Nephron (organoid): ENCODE measurements at regions not wholly inside any gene's neighbourhood (a gene's known extent, or its start where the extent isn't known, plus 50 kb on each side); places are given as distances from the start of the nearest gene placed in this dataset.

Experiments used
- H3K27ac Mint-ChIP-seq, 3 experiments: 2 replicates each; pipeline ENCODE4 v1.8.0; 2020; ENCODE audit warnings: mixed read lengths in 3 of 3, mild to moderate bottlenecking in 2 of 3, moderate library complexity in 1 of 3
- H3K27me3 Mint-ChIP-seq: 2 replicates; pipeline ENCODE4 v1.8.0; 2021; ENCODE audit warnings: low read depth, mild to moderate bottlenecking, moderate library complexity, mixed read lengths
- H3K36me3 Mint-ChIP-seq: 2 replicates; pipeline ENCODE4 v1.8.0; 2020; ENCODE audit warnings: low read depth, mixed read lengths
- H3K4me1 Mint-ChIP-seq: 2 replicates; pipeline ENCODE4 v1.8.0; 2020; ENCODE audit warnings: mixed read lengths
- H3K4me3 Mint-ChIP-seq, 3 experiments: 2 replicates each; pipeline ENCODE4 v1.8.0; 2020; ENCODE audit warnings: mild to moderate bottlenecking in 3 of 3, mixed read lengths in 3 of 3, moderate library complexity in 2 of 3
- H3K9me3 Mint-ChIP-seq: 2 replicates; pipeline ENCODE4 v1.8.0; 2020; ENCODE audit warnings: mixed read lengths
- TF ChIP-seq, protein P1 (sequence below), 3 experiments: fragments of 200-600 bp; sonication (generic); IDR thresholded peaks; one replicate each; pipeline ENCODE4 v1.5.0; 2021; ENCODE audit warnings: antibody characterized with exemption in 3 of 3; ENCODE audit not compliant: unreplicated experiment in 3 of 3

GRCh38 chr11:95363708-95364107 lies 132.7 kb upstream of the SESN3 start:
- H3K9me3 Mint-ChIP-seq, result no peaks in the 10 kb centered on the region
- H3K27ac Mint-ChIP-seq, result peak overlapping the region in 1 of 3 experiments; percentile 21
- H3K27me3 Mint-ChIP-seq, result no peaks in the 10 kb centered on the region
- H3K36me3 Mint-ChIP-seq, result no peaks in the 10 kb centered on the region
- peaks cover 45% of the 10 kb centered on the region for H3K4me1 Mint-ChIP-seq
- H3K4me3 Mint-ChIP-seq, result no peak overlapping the region
- TF ChIP-seq, protein P1, sequence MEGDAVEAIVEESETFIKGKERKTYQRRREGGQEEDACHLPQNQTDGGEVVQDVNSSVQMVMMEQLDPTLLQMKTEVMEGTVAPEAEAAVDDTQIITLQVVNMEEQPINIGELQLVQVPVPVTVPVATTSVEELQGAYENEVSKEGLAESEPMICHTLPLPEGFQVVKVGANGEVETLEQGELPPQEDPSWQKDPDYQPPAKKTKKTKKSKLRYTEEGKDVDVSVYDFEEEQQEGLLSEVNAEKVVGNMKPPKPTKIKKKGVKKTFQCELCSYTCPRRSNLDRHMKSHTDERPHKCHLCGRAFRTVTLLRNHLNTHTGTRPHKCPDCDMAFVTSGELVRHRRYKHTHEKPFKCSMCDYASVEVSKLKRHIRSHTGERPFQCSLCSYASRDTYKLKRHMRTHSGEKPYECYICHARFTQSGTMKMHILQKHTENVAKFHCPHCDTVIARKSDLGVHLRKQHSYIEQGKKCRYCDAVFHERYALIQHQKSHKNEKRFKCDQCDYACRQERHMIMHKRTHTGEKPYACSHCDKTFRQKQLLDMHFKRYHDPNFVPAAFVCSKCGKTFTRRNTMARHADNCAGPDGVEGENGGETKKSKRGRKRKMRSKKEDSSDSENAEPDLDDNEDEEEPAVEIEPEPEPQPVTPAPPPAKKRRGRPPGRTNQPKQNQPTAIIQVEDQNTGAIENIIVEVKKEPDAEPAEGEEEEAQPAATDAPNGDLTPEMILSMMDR (IDR thresholded peaks at IDR 0.05; ENCODE audit: unreplicated experiment in 3 of 3), result no peak

DNA sequence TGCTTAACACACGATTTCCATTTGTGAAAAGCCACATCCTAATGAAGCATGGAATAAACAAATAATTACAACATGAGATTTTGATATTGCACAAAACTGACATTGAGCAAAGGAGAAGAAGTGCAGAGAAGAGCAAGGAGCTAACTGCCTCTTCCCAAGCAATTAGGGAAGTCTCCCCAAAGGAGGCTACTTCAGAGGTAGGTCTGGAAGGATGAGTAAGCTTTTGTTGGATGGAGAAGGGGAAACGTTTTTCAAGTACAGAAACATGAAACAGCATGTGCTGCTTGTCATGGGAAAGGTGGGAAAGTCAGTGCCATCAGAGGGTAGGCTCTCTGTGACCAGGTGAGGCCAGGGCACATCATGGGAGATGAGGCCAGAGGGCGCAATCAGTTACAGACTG lies 132.2 kb upstream of the SESN3 start:
- no peak overlapping the region for H3K4me3 Mint-ChIP-seq
- TF ChIP-seq, protein P1 (IDR thresholded peaks at IDR 0.05; ENCODE audit: unreplicated experiment in 3 of 3), result no peak
- H3K27me3 Mint-ChIP-seq, result no peaks in the 10 kb centered on the region
- H3K27ac Mint-ChIP-seq, result peak overlapping the region in 1 of 3 experiments; percentile 17
- H3K9me3 Mint-ChIP-seq, result no peaks in the 10 kb centered on the region
- H3K4me1 Mint-ChIP-seq, result peaks cover 50% of the 10 kb centered on the region
- H3K36me3 Mint-ChIP-seq, result no peaks in the 10 kb centered on the region

DNA sequence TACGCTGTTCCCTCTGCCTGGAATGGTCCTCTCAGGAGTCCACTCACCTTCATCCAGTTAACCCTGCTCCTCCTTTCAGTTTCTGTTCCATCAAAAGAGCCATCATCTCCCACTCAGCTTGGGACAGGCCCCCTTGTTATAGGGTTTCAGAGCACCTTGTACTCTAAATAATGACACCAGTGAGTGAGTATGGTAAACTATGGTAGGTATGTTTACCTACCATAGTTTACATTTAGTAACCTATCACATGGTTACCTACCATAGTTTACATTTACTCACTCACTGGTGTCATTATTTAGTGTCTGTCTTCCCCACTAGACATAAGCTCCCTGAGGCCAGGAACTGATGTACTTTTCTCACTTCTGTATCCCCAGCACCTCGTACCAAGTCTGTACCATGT lies 130.2 kb upstream of the SESN3 start:
- Mint-ChIP-seq H3K27me3 (no peaks in the 10 kb centered on the region), H3K4me3 (no peak overlapping the region), H3K4me1 (peaks cover 63% of the 10 kb centered on the region), H3K36me3 (no peaks in the 10 kb centered on the region), H3K9me3 (no peaks in the 10 kb centered on the region), H3K27ac (no peak overlapping the region)
- TF ChIP-seq, protein P1 (IDR thresholded peaks at IDR 0.05; ENCODE audit: unreplicated experiment in 3 of 3), result no peak

GRCh38 chr11:95360377-95361075 lies 129.5 kb upstream of the SESN3 start:
- Mint-ChIP-seq H3K27me3 (no peaks in the 10 kb centered on the region), H3K9me3 (no peaks in the 10 kb centered on the region), H3K36me3 (no peaks in the 10 kb centered on the region), H3K27ac (peak overlapping the region in 1 of 3 experiments; percentile 40), H3K4me3 (no peak overlapping the region), H3K4me1 (peaks cover 62% of the 10 kb centered on the region)
- TF ChIP-seq, protein P1 (IDR thresholded peaks at IDR 0.05; ENCODE audit: unreplicated experiment in 3 of 3), result no peak

- Mint-ChIP-seq H3K27me3 (no peaks in the 10 kb centered on the region), H3K36me3 (no peaks in the 10 kb centered on the region), H3K27ac (peak overlapping the region in 1 of 3 experiments; percentile 40), H3K9me3 (no peaks in the 10 kb centered on the region), H3K4me1 (peaks cover 54% of the 10 kb centered on the region), H3K4me3 (no peak overlapping the region)
- TF ChIP-seq, protein P1 (IDR thresholded peaks at IDR 0.05; ENCODE audit: unreplicated experiment in 3 of 3), result no peak
Observed at GRCh38 chr11:95359756-95360155, 128.8 kb upstream of the SESN3 start.

DNA sequence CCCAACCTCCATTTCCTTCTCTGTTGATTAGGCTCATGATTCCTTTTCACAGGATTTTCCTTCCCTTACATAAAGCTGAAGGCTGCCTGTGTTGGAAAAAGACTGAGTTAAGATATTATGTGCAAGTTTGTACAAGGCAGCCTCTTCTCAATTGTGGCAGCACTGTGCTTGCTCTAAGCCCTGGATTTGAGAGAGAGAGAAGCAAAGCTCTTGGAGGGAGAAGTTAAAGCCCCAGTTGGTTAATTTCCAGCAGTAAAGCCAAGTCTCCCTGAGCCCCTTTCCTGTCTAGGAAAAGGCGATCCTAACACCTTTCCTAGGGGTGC lies 128.3 kb upstream of the SESN3 start:
- H3K9me3 Mint-ChIP-seq, result no peaks in the 10 kb centered on the region
- TF ChIP-seq, protein P1 (IDR thresholded peaks at IDR 0.05; ENCODE audit: unreplicated experiment in 3 of 3), result no peak
- peaks cover 50% of the 10 kb centered on the region for H3K4me1 Mint-ChIP-seq
- no peaks in the 10 kb centered on the region for H3K27me3 Mint-ChIP-seq
- peak overlapping the region in 1 of 3 experiments; percentile 10 for H3K4me3 Mint-ChIP-seq
- peak overlapping the region; percentile 40 to 76 (median 58) for H3K27ac Mint-ChIP-seq
- no peaks in the 10 kb centered on the region for H3K36me3 Mint-ChIP-seq
